Gastrocnemius medialis (tissue), 4 donors: ENCODE measurements at regions not wholly inside any gene's neighbourhood (a gene's known extent, or its start where the extent isn't known, plus 50 kb on each side); places are given as distances from the start of the nearest gene placed in this dataset.

Experiments used
- ATAC-seq, 2 donors: fragments of 150-250 bp; one replicate each; pipeline ENCODE4 v1.9.1; 2016
- DNase-seq, 2 donors: peaks; one replicate each; pipeline ENCODE4 v3.0.0-alpha.2; 2019
- H3K27ac ChIP-seq, 4 donors: fragments of 200-600 bp; sonication (generic); 1 replicate in 1 of 4; 2 replicates in 3 of 4; pipeline ENCODE4 v1.5.1; 2016 to 2018; ENCODE audit warnings: mild to moderate bottlenecking in 2 of 4, moderate library complexity in 1 of 4
- H3K27me3 ChIP-seq, 3 donors: fragments of 200-600 bp; sonication (generic) in 2 of 3; 1 replicate in 1 of 3; 2 replicates in 2 of 3; pipeline versions ENCODE4 v1.5.1 to v1.6.0; 2016 to 2019; ENCODE audit warnings: mild to moderate bottlenecking in 1 of 3, moderate library complexity in 1 of 3
- H3K36me3 ChIP-seq, 2 donors: fragments of 200-600 bp; sonication (generic) in 1 of 2; one replicate each; pipeline ENCODE4 v1.5.1; 2017 to 2018
- H3K4me1 ChIP-seq, 2 donors: fragments of 200-600 bp; sonication (generic) in 1 of 2; one replicate each; pipeline ENCODE4 v1.5.1; 2016 to 2017; ENCODE audit warnings: mild to moderate bottlenecking in 2 of 2
- H3K4me3 ChIP-seq, 4 donors: fragments of 200-600 bp; sonication (generic) in 3 of 4; 1 replicate in 1 of 4; 2 replicates in 3 of 4; pipeline ENCODE4 v1.5.1; 2016 to 2019; ENCODE audit warnings: mild to moderate bottlenecking in 2 of 4
- H3K9me3 ChIP-seq, 3 donors: fragments of 200-600 bp; sonication (generic) in 2 of 3; 1 replicate in 1 of 3; 2 replicates in 2 of 3; pipeline ENCODE4 v1.5.1; 2016 to 2019
- CTCF ChIP-seq, 5 experiments: fragments of 450-650 bp in 3 of 5; fragments of 200-600 bp in 2 of 5; sonication (generic) in 2 of 5; IDR thresholded peaks in 4 of 5; conservative IDR thresholded peaks in 1 of 5; 1 replicate in 4 of 5; 2 replicates in 1 of 5; pipeline ENCODE4 v1.5.1; 2016 to 2019; ENCODE audit warnings: antibody characterized with exemption in 5 of 5, mild to moderate bottlenecking in 3 of 5, moderate library complexity in 3 of 5
- POLR2A ChIP-seq, 2 donors: fragments of 450-650 bp; IDR thresholded peaks; one replicate each; pipeline ENCODE4 v1.6.1; 2017; ENCODE audit warnings: antibody characterized with exemption in 2 of 2, mild to moderate bottlenecking in 2 of 2, moderate library complexity in 2 of 2
- in situ Hi-C, 4 donors: fragments of 200-750 bp; cut with MboI; loops; one replicate each; pipeline versions ENCODE4 v1.15.0 to v1.8.0; 2017; ENCODE audit warnings: low sequenced_read_pairs in 4 of 4
- intact Hi-C: fragments of 100-400 bp; cut with DNase I; formaldehyde crosslinking; loops from one replicate; pipeline ENCODE4 v1.15.1; 2023; ENCODE audit warnings: low total_unique reads

- ATAC-seq, result no peak
- peaks cover 0 to 3% of the 10 kb centered on the region in 2 donors for H3K4me1 ChIP-seq
- TF ChIP-seq POLR2A (IDR thresholded peaks at IDR 0.05) (no peak), CTCF (IDR thresholded peaks at IDR 0.05 in 4 of 5, conservative IDR thresholded peaks at IDR 0.05 in 1 of 5) (no peak)
These were observed 271.0 kb upstream of the GADL1 start for GRCh38 chr3:31165399-31165860.

GRCh38 chr3:31166249-31166885 lies 271.9 kb upstream of the GADL1 start:
- ATAC-seq (no peak), DNase-seq (no peak)
- Histone ChIP-seq H3K36me3 (no peaks in the 10 kb centered on the region), H3K4me1 (peaks cover 0 to 3% of the 10 kb centered on the region in 2 donors), H3K9me3 (no peaks in the 10 kb centered on the region), H3K4me3 (no peak overlapping the region), H3K27me3 (no peaks in the 10 kb centered on the region), H3K27ac (no peak overlapping the region)
- no peak for TF ChIP-seq CTCF (IDR thresholded peaks at IDR 0.05 in 4 of 5, conservative IDR thresholded peaks at IDR 0.05 in 1 of 5)
- no peak for TF ChIP-seq POLR2A (IDR thresholded peaks at IDR 0.05)
- intact Hi-C loops (no loop called here), in situ Hi-C loops (no loop called here)

More at GRCh38 chr3:31165399-31165860, 271.0 kb upstream of the GADL1 start:
- intact Hi-C loops, result no loop called here
- Histone ChIP-seq H3K27ac (no peak overlapping the region), H3K36me3 (no peaks in the 10 kb centered on the region), H3K4me3 (no peak overlapping the region), H3K9me3 (no peaks in the 10 kb centered on the region), H3K27me3 (no peaks in the 10 kb centered on the region)
- no peak for DNase-seq
- in situ Hi-C loops, result no loop called here

- in situ Hi-C loops, result no loop called here
- no peak for ATAC-seq
- H3K27ac ChIP-seq, result no peak overlapping the region
These were observed 273.2 kb upstream of the GADL1 start for GRCh38 chr3:31167666-31168065.

GRCh38 chr3:31170932-31171670 lies 276.6 kb upstream of the GADL1 start:
- in situ Hi-C loops (no loop called here), intact Hi-C loops (no loop called here)
- no peaks in the 10 kb centered on the region for H3K4me1 ChIP-seq
- TF ChIP-seq CTCF (IDR thresholded peaks at IDR 0.05 in 4 of 5, conservative IDR thresholded peaks at IDR 0.05 in 1 of 5) (no peak), POLR2A (IDR thresholded peaks at IDR 0.05) (no peak)
- H3K36me3 ChIP-seq, result no peaks in the 10 kb centered on the region
- DNase-seq (no peak), ATAC-seq (no peak)
- H3K9me3 ChIP-seq, result no peaks in the 10 kb centered on the region
- no peak overlapping the region for H3K4me3 ChIP-seq
- no peaks in the 10 kb centered on the region for H3K27me3 ChIP-seq
- H3K27ac ChIP-seq, result no peak overlapping the region

More at GRCh38 chr3:31167666-31168065, 273.2 kb upstream of the GADL1 start:
- Histone ChIP-seq H3K9me3 (no peaks in the 10 kb centered on the region), H3K27me3 (no peaks in the 10 kb centered on the region), H3K36me3 (no peaks in the 10 kb centered on the region), H3K4me1 (peaks cover 0 to 3% of the 10 kb centered on the region in 2 donors), H3K4me3 (no peak overlapping the region)
- TF ChIP-seq CTCF (IDR thresholded peaks at IDR 0.05 in 4 of 5, conservative IDR thresholded peaks at IDR 0.05 in 1 of 5) (no peak), POLR2A (IDR thresholded peaks at IDR 0.05) (no peak)
- DNase-seq, result no peak
- intact Hi-C loops, result no loop called here
